ENCODE measurements at regions not wholly inside any gene's neighbourhood (a gene's known extent, or its start where the extent isn't known, plus 50 kb on each side); places are given as distances from the start of the nearest gene placed in this dataset.

DNA sequence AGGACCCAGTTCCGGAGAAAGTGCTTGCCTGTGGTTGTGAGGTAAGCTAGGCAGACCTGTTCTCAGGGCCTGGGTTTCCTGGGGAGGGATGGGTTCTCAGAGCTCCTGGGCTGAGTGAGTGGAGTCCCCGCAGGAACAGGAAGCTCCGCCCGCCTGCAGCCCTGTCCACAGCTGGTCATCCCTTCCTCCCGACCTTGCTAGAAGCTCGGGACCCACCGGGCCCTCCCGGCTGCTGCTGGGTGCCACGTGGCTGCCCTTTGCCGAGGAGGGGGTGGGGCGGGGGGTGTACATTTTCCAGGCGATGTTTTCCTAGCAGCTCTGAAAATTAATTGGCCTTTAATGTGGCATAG is 198.1 kb downstream of the C9orf50 start:
- ATAC-seq = no peak; the same call in 2 of the 3 replicates
- TF ChIP-seq ARNTL (CRISPR knock-in tag; IDR thresholded peaks at IDR 0.05; ENCODE audit: borderline replicate concordance, low read depth) (no peak), ESRRG (CRISPR knock-in tag; IDR thresholded peaks at IDR 0.05) (no peak), ZNF70 (CRISPR knock-in tag; IDR thresholded peaks at IDR 0.05) (no peak)
- TF ChIP-seq, protein P1, sequence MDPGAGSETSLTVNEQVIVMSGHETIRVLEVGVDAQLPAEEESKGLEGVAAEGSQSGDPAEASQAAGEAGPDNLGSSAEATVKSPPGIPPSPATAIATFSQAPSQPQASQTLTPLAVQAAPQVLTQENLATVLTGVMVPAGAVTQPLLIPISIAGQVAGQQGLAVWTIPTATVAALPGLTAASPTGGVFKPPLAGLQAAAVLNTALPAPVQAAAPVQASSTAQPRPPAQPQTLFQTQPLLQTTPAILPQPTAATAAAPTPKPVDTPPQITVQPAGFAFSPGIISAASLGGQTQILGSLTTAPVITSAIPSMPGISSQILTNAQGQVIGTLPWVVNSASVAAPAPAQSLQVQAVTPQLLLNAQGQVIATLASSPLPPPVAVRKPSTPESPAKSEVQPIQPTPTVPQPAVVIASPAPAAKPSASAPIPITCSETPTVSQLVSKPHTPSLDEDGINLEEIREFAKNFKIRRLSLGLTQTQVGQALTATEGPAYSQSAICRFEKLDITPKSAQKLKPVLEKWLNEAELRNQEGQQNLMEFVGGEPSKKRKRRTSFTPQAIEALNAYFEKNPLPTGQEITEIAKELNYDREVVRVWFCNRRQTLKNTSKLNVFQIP (CRISPR knock-in tag; IDR thresholded peaks at IDR 0.05; ENCODE audit: borderline replicate concordance, low read depth) = no peak
- TF ChIP-seq, protein P2, sequence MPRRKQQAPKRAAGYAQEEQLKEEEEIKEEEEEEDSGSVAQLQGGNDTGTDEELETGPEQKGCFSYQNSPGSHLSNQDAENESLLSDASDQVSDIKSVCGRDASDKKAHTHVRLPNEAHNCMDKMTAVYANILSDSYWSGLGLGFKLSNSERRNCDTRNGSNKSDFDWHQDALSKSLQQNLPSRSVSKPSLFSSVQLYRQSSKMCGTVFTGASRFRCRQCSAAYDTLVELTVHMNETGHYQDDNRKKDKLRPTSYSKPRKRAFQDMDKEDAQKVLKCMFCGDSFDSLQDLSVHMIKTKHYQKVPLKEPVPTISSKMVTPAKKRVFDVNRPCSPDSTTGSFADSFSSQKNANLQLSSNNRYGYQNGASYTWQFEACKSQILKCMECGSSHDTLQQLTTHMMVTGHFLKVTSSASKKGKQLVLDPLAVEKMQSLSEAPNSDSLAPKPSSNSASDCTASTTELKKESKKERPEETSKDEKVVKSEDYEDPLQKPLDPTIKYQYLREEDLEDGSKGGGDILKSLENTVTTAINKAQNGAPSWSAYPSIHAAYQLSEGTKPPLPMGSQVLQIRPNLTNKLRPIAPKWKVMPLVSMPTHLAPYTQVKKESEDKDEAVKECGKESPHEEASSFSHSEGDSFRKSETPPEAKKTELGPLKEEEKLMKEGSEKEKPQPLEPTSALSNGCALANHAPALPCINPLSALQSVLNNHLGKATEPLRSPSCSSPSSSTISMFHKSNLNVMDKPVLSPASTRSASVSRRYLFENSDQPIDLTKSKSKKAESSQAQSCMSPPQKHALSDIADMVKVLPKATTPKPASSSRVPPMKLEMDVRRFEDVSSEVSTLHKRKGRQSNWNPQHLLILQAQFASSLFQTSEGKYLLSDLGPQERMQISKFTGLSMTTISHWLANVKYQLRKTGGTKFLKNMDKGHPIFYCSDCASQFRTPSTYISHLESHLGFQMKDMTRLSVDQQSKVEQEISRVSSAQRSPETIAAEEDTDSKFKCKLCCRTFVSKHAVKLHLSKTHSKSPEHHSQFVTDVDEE (CRISPR knock-in tag; IDR thresholded peaks at IDR 0.05) = no peak

DNA sequence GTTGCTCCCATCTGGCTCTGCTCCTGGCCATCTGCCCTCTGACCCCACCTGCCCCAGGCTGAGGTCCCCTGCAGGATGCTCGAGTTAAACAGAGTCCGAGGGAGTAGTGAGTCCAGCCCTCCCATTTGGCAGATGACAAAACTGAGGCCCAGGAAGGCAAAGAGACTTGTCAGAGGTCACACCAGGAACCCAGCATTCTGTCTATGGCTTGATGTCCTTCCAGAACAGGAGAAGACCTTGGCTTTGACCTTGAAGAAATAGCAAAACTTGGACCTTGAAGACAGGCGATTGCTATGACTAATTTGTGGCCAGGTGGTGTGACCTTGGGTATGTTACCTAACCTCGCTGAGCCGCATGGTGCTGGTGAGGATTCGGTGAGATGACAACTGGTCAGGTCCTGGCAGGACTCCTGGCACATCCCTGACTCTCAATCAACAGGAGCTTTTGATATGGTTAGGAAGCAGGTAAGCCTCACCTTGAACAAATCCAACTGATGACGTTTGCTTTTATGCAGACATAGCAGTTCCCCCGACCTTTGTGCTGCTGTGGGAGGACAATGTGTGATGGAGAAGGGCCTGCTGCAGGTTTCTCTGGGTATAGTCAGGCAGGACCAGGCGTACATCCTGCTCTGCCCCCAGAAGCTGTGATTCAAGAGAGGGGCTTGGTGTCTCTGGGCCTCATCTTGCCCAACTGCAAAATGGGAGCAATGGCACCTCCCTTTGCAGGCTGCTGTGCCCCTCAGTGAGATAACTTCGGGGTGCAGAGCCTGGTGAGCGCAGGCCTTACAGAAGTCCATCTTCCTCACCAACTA is 198.7 kb downstream of the C9orf50 start:
- no peak for ATAC-seq

DNA sequence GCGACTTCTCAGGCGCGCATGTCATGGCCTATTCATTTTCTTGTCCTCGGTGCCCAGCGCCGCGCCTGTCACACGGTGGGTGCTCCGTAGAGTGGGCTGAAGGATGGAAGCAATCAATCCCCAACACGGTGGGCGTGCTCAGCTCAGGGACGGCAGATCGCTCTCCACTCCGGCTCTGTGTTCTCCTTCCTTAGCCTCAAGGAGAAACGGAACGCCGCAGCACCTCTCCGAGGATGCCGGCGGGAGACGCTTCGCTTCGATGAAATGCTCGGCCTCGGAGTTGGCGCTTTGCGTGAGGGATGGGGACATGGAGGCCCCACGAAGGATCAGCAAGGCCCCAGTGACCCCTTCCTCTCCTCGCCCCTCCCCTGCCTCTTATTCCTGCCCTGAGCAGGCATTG is 199.5 kb downstream of the C9orf50 start:
- ATAC-seq = no peak
- TF ChIP-seq ARNTL (CRISPR knock-in tag; IDR thresholded peaks at IDR 0.05; ENCODE audit: borderline replicate concordance, low read depth) = no peak
- TF ChIP-seq ZNF565 (CRISPR knock-in tag; conservative IDR thresholded peaks at IDR 0.05; ENCODE audit: low read depth) = no peak
- TF ChIP-seq, protein P3, sequence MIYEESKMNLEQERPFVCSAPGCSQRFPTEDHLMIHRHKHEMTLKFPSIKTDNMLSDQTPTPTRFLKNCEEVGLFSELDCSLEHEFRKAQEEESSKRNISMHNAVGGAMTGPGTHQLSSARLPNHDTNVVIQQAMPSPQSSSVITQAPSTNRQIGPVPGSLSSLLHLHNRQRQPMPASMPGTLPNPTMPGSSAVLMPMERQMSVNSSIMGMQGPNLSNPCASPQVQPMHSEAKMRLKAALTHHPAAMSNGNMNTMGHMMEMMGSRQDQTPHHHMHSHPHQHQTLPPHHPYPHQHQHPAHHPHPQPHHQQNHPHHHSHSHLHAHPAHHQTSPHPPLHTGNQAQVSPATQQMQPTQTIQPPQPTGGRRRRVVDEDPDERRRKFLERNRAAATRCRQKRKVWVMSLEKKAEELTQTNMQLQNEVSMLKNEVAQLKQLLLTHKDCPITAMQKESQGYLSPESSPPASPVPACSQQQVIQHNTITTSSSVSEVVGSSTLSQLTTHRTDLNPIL (CRISPR knock-in tag; IDR thresholded peaks at IDR 0.05; ENCODE audit: low read depth) = no peak

More for the DNA sequence above, 198.7 kb downstream of the C9orf50 start:
- TF ChIP-seq RARB (CRISPR knock-in tag; IDR thresholded peaks at IDR 0.05) (no peak), ARNTL (CRISPR knock-in tag; IDR thresholded peaks at IDR 0.05; ENCODE audit: borderline replicate concordance, low read depth) (no peak), ZFP30 (CRISPR knock-in tag; IDR thresholded peaks at IDR 0.05) (no peak), ZNF8 (CRISPR knock-in tag; IDR thresholded peaks at IDR 0.05) (no peak), ZC3H10 (CRISPR knock-in tag; IDR thresholded peaks at IDR 0.05) (no peak), BACH2 (CRISPR knock-in tag; IDR thresholded peaks at IDR 0.05; ENCODE audit: borderline replicate concordance) (no peak), GLIS3 (CRISPR knock-in tag; IDR thresholded peaks at IDR 0.05) (no peak), ZNF565 (CRISPR knock-in tag; conservative IDR thresholded peaks at IDR 0.05; ENCODE audit: low read depth) (no peak), SNAI2 (CRISPR knock-in tag; IDR thresholded peaks at IDR 0.05) (no peak), ESRRG (CRISPR knock-in tag; IDR thresholded peaks at IDR 0.05) (no peak), CSDC2 (CRISPR knock-in tag; IDR thresholded peaks at IDR 0.05) (no peak)
- TF ChIP-seq, protein P4, sequence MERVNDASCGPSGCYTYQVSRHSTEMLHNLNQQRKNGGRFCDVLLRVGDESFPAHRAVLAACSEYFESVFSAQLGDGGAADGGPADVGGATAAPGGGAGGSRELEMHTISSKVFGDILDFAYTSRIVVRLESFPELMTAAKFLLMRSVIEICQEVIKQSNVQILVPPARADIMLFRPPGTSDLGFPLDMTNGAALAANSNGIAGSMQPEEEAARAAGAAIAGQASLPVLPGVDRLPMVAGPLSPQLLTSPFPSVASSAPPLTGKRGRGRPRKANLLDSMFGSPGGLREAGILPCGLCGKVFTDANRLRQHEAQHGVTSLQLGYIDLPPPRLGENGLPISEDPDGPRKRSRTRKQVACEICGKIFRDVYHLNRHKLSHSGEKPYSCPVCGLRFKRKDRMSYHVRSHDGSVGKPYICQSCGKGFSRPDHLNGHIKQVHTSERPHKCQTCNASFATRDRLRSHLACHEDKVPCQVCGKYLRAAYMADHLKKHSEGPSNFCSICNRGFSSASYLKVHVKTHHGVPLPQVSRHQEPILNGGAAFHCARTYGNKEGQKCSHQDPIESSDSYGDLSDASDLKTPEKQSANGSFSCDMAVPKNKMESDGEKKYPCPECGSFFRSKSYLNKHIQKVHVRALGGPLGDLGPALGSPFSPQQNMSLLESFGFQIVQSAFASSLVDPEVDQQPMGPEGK (CRISPR knock-in tag; IDR thresholded peaks at IDR 0.05; ENCODE audit: borderline replicate concordance) = no peak
- TF ChIP-seq, protein P1 (CRISPR knock-in tag; IDR thresholded peaks at IDR 0.05; ENCODE audit: borderline replicate concordance, low read depth) = no peak

DNA sequence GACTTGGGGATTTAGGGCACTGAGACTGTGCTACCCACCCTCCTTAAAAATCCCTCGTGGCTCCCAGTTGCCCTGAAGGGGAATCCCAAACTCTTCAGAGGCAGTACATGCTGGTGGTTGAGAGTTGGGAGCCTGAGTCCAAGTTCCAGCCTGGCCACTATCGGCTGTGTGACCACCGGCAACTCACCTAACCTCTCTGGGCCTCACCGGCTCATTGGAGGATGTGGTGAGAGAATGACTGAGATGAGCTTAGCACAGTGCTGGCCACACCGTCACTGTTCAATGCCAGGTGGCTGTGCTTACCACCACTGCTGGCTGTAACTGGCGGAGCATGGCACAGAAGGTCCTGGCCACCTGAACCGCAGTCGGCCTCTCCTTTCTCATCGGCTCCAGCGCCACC is 200.2 kb downstream of the C9orf50 start:
- ATAC-seq = no peak
- TF ChIP-seq, protein P2 (CRISPR knock-in tag; IDR thresholded peaks at IDR 0.05) = no peak
- TF ChIP-seq TOX (CRISPR knock-in tag; IDR thresholded peaks at IDR 0.05; ENCODE audit: borderline replicate concordance) = no peak
- TF ChIP-seq ZNF70 (CRISPR knock-in tag; IDR thresholded peaks at IDR 0.05) = no peak
- TF ChIP-seq RARB (CRISPR knock-in tag; IDR thresholded peaks at IDR 0.05) = no peak
- no peak for TF ChIP-seq PPARA (CRISPR knock-in tag; IDR thresholded peaks at IDR 0.05; ENCODE audit: borderline replicate concordance)
- TF ChIP-seq CSDC2 (CRISPR knock-in tag; IDR thresholded peaks at IDR 0.05) = no peak
- TF ChIP-seq, protein P3 (CRISPR knock-in tag; IDR thresholded peaks at IDR 0.05; ENCODE audit: low read depth) = no peak
- TF ChIP-seq, protein P5, sequence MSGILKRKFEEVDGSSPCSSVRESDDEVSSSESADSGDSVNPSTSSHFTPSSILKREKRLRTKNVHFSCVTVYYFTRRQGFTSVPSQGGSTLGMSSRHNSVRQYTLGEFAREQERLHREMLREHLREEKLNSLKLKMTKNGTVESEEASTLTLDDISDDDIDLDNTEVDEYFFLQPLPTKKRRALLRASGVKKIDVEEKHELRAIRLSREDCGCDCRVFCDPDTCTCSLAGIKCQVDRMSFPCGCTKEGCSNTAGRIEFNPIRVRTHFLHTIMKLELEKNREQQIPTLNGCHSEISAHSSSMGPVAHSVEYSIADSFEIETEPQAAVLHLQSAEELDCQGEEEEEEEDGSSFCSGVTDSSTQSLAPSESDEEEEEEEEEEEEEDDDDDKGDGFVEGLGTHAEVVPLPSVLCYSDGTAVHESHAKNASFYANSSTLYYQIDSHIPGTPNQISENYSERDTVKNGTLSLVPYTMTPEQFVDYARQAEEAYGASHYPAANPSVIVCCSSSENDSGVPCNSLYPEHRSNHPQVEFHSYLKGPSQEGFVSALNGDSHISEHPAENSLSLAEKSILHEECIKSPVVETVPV (CRISPR knock-in tag; IDR thresholded peaks at IDR 0.05) = no peak

Data from SK-N-SH treated with all-trans-retinoic acid at 6 μM for 48 hours (cell line).